Fibroblast of the aortic adventitia (primary cell): ENCODE measurements at regions not wholly inside any gene's neighbourhood (a gene's known extent, or its start where the extent isn't known, plus 50 kb on each side); places are given as distances from the start of the nearest gene placed in this dataset.
"Not testable (repeated sequence)": the region's sequence is repeated elsewhere in the genome, so short reads cannot be mapped to it uniquely, and the experiment has no call there.

Experiments used
- DNase-seq: peaks from one replicate; pipeline ENCODE4 v3.0.0-alpha.2; 2010; ENCODE audit warnings: low read depth
- H3K4me3 ChIP-seq: 2 replicates; pipeline ENCODE4 v1.5.1; 2011; ENCODE audit warnings: low read depth, mild to moderate bottlenecking, control low read depth, low read length, moderate library complexity
- TF ChIP-seq, protein P1 (sequence below): IDR thresholded peaks from 2 replicates; pipeline ENCODE4 v1.5.1; 2011; ENCODE audit warnings: mild to moderate bottlenecking, low read length, control low read depth, inconsistent platforms; ENCODE audit not compliant: insufficient read depth

DNA sequence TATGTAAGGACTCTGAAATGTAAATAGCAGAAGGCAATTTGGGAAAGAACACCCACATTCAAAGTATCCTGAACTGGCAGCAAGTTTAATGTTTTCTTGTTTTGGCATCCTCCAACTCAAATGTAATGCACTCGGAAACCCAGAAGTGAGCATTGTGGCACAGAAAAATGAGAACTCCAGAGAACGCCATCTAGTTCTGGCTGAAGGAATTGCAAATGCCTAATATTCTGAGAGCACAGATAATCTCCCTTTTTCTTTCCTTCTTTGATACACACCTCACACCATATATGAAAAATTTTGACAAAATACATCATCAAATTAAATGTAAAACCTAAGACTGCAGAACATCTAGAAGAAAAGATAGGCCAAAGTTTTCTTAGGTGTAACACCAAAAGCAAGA lies 52.1 kb downstream of the PWWP3B start:
- no peak for DNase-seq
- no peak overlapping the region for H3K4me3 ChIP-seq
- TF ChIP-seq, protein P1, sequence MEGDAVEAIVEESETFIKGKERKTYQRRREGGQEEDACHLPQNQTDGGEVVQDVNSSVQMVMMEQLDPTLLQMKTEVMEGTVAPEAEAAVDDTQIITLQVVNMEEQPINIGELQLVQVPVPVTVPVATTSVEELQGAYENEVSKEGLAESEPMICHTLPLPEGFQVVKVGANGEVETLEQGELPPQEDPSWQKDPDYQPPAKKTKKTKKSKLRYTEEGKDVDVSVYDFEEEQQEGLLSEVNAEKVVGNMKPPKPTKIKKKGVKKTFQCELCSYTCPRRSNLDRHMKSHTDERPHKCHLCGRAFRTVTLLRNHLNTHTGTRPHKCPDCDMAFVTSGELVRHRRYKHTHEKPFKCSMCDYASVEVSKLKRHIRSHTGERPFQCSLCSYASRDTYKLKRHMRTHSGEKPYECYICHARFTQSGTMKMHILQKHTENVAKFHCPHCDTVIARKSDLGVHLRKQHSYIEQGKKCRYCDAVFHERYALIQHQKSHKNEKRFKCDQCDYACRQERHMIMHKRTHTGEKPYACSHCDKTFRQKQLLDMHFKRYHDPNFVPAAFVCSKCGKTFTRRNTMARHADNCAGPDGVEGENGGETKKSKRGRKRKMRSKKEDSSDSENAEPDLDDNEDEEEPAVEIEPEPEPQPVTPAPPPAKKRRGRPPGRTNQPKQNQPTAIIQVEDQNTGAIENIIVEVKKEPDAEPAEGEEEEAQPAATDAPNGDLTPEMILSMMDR, result peak; percentile 21

DNA sequence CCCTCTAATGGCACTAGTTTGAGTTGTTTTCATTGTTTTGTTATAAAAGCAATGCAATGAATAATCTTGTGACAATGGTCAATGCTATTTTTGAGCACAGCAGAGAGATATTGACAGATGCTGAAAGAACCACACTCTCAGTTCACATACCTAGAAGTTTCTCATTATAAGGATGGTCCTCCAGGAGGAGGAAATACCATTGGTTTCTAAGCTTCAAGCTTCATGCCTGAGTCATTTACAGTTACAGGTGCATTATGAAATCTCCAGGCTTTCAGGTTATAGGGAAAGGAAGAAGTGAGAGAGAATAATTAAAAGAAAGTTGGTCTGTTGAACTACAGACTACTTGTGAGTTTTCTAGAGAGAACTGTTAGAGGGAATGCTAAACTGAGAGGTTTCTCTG lies 75.3 kb downstream of the PWWP3B start:
- no peak overlapping the region for H3K4me3 ChIP-seq
- DNase-seq, result no peak
- TF ChIP-seq, protein P1, result no peak

DNA sequence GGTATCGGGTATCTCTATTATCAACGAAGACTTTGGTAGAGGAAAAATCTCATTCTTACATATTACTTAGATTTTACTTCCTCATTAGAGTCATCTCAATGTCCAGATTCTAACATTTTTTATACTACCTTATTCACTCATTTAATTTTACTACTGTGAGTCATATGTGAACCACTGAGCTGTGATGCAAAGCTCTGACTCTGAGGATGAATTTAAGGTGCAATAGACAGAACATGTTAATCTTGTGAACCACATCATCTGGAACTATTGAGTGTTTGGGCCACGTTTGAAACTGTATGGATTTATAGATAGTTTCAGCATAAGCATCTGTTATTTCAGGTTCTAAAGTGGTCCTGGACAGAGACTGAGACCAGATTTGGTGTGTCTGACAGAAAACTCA lies 78.4 kb downstream of the PWWP3B start:
- TF ChIP-seq, protein P1, result no peak
- DNase-seq, result no peak
- H3K4me3 ChIP-seq, result no peak overlapping the region

DNA sequence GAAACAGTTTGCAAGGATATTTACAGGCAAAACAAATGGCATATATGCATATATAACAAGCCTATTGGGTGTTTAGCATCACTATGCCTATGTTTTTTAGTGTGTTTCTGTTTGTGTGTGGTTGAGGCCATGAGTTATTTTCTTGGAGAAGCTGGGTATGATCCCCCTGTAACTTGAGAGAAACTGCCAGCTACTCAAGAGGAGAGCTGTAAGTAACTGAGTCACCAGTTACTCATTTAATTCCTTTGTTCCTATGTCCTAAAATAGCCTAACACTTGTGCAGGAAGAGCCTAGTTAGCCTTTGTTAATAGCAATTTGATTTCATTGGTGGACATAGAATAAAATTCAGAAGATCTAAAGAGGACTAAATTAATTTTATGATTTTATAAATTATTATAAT lies 79.1 kb downstream of the PWWP3B start:
- DNase-seq, result no peak
- TF ChIP-seq, protein P1, result no peak
- no peak overlapping the region for H3K4me3 ChIP-seq

DNA sequence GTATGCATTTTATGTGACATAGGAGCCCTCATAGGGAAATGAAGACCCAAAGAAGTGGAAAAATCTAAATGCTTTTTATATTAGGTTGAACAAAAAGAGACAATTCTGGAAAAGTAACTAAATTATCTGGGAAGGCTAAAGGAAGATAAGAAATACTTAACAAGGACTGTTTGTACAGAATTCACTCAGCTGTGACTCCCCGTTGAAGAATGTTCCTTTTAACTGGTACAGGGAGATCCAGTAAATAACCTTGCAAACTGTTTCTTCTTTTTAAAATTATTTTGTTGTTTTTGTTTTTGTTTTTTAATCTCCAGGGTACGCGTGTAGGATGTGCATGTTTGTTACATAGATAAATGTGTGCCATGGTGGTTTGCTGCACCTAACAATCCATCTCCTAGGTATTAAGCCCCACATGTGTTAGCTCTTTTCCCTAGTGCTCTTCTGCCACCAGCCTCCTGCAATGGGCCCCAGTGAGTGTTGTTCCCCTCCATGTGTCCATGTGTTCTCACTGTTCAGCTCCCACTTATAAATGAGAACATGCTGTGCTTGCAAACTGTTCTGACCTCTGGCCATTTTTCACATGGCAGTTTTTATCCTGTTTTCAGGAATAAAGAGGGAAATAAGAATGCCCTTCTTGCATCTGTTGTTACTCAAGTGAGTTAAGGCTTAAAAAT lies 81.7 kb downstream of the PWWP3B start:
- TF ChIP-seq, protein P1, result no peak
- H3K4me3 ChIP-seq, result no peak overlapping the region
- no peak for DNase-seq

DNA sequence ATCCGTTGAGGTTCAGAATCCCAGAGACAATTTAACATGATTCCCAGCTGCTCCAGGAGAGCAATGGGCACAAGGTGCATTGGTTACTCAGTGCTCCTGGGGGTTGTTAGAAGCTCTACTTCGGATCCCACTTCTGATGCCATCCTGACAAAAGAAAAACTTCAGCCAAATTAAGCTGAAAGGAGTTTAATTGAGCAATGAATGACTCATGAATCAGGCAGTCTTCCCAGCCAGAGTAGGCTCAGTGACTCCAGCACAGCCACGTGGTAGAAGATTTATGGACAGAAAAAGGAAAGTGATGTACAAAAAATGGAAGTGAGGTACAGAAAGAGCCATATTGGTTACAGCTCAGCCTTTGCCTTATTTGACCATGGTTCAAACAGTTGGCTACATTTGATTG lies 95.7 kb downstream of the PWWP3B start:
- TF ChIP-seq, protein P1, result no peak
- DNase-seq, result no peak
- no peak overlapping the region for H3K4me3 ChIP-seq

DNA sequence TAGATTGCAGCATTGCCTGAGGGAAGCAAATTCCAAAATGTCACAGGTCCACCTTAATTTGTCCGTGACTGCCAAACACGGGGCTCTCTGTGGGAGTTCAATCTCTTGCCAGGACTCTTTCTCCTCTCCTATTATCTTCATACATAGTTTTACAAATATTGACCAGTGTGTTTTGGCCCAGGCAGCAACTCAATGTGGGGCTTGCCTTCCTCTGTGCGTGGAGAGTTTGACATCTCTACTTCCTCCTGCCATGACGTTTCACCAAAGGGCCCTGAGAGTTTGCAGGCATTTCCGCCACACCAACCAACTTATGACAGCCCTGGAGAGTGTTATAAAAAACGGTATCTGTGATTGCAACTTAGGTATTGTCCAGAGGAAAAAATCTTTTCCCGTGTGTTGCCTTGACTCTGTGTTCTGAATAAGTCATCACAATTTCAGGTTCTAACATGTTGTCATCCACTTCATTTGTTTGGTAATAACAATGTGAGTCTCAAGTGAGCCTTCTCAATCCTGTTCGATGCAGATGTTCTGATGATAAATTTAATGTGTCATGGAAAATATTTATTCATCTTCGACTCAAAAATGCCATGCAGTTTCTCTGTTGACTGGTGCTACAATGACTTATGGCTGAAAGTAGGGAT lies 106.0 kb downstream of the PWWP3B start:
- not testable (repeated sequence) for DNase-seq, H3K4me3 ChIP-seq

DNA sequence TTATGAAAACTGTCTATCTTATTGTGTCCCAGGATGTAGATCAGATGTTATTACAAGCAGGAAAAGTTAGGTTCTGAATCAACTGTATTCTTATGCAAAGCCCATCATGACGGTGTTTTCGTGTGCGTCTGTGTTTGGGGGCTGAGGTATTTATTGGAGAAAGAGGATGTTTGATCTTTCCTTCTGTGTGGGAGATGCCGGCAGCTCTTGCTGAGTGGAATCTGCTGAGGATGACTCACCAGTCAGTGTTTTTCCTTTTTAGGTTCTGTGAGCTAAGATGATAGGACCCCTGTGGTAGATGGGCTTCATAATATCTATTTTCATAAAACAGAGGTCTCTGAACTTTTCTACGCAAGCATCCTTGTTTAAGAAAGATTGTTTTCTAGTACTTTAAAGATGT lies 107.1 kb downstream of the PWWP3B start:
- not testable (repeated sequence) for DNase-seq

More for the DNA sequence above, 107.1 kb downstream of the PWWP3B start:
- not testable (repeated sequence) for H3K4me3 ChIP-seq
